Stimulated activated naive CD4-positive, alpha-beta T cell (primary cell): ENCODE measurements at regions not wholly inside any gene's neighbourhood (a gene's known extent, or its start where the extent isn't known, plus 50 kb on each side); places are given as distances from the start of the nearest gene placed in this dataset.
A peak's percentile ranks its signal among the peaks of the same experiment; 100 is the strongest.

Source experiments
- DNase-seq, 6 experiments: peaks; one replicate each; lab custom pipeline; 2025; lab: John Stamatoyannopoulos, UW

- DNase-seq, result no peak
Measured at GRCh38 chr3:193754719-193755118, 161.7 kb downstream of the OPA1 start.

DNA sequence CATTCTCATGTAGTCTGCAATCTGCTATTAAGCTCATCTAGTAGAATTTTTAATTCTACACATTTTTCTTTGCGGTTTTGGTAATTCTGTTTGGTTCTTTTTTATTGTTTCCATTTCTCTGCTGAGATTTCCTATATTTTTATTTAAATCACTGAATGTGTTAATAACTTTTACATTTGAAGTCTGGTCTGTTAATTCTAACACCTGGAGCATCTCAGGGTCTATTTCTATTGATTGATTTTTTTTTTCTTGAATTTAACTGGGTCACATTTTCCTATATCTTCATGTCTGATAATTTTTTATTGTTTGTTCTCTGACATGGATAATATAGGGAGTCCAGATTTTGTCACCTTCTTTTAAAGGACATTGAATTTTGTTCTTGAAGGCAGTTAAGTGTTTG lies 163.5 kb downstream of the OPA1 start:
- no peak for DNase-seq

DNA sequence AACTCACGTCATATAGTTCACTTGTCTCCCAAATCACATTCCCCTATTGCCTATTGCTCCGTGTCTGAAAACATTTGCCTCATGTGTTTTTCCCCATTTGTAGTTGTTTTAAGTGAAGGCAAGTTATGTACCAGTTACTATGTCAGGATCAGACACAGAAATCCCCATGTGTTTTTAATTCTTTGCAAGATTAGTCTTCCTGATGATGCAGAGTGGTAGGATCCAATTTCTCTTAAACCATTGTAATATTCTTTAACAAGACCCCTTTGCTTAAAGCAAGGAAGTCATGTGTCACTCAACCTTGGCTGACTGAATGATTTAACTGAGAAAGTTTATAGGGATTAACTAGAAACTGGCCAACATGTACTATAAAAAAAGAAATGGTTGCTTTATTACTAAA lies 164.4 kb downstream of the OPA1 start:
- DNase-seq, result no peak

DNA sequence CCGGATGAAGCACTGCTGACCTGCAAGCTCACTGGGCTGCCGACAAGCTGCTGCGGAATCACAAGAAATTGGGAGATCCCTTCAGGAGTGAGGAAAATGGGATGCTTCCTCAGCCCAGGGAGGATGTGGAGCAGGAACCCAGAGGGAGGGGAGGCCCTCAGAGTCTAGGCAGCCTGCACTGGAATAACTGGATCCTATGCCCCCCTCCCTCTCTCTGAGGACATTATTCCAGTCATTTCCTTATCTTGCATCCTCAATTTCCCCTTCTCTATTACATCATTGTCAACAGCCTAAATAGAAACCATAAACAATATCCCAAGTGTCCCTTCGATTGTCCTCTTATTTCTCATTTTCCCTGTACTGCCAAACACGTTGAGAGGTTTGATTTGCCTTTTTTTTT lies 169.0 kb downstream of the OPA1 start:
- no peak for DNase-seq

DNA sequence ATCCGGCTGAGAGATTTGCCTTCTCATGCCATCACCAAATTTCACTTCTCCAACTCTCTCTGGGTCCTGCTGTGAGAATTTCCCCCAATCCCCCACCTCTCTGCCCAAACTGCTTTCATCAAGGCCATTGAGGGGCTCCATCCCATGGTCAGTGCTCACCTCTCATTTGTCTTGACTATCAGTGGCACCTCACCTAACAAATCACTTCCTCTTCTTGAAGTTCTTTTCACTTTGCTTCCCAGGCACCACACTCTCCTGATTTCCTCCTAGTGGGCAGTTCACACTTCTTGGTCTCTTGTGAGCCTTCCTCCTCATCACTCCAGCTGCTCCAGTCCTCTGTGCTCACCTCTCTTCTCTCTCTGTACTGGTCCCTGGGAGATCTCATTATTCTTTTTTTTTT lies 169.6 kb downstream of the OPA1 start:
- no peak for DNase-seq

DNA sequence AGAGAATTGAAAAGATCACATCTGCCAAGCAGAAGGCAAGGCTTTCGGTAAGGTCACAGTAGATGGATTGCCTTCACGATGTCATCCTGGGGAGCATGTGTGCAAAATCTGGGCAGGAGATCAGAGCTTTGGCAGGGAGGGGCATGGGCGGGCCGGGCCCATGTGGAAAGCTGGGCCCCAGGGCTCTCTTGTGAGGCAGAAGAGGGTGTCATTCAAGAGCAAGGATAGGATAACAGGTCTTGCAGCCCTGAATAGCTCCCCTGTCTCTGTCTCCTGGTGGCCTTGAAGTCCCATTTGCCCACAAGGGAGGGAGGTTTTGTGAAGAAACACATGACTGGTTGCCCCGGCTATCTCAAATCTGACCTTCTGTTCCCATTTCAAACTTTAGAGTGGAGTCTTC lies 172.0 kb downstream of the OPA1 start:
- no peak for DNase-seq

DNA sequence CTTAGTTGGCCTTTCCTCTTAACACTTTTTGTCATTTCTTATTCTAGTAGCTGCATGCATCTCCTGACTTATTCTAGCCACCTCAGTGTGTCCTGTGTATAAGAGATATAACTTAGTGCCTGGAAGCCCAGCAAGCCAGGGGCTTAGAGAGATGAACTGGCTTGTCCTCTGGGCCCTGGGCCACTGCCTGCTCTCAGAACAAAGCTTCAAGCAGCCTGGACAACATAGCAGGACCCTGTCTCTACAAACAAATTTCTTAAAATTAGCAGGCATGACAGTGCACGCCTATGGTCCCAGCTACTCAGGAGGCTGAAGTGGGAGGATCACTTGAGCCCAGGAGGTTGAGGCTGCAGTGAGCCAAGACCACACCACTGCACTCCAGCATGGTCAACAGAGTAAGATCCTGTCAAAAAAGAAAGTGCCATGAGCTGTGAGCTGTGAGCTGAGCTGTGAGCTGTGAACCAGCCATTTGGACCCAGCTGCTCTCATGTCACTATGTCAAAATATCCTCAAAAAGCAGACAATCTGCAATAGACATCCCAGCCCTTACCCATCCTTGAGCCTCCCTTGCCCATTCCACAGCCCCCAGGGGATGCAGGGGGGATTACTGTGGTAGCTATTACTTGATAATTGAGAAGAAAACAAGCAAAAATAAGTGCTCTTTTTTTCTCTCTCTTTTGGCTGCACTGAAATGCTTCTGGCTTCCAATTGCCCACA lies 174.5 kb downstream of the OPA1 start:
- DNase-seq, result no peak

DNA sequence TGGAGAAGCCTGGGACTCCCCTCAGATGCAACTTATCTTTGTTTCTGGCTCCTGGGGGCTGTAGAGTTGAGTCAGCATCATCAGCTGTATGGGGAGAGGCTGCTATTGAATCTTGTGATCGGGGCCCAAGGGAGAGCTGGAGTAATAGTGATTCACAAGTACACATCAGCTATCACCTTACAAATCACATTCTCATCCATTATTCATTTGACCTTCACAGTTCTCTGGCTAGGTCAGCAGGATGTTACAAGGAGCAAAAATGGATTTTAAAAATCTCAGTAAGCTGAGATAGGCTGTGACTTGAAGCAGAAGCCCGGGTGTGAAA lies 175.0 kb downstream of the OPA1 start:
- DNase-seq, result no peak

- DNase-seq, result no peak
Measured at GRCh38 chr3:193769437-193769836, 176.4 kb downstream of the OPA1 start.

GRCh38 chr3:193771011-193771652 lies 178.1 kb downstream of the OPA1 start:
- DNase-seq, result no peak

- no peak for DNase-seq
Measured at GRCh38 chr3:193771653-193772421, 178.8 kb downstream of the OPA1 start.

DNA sequence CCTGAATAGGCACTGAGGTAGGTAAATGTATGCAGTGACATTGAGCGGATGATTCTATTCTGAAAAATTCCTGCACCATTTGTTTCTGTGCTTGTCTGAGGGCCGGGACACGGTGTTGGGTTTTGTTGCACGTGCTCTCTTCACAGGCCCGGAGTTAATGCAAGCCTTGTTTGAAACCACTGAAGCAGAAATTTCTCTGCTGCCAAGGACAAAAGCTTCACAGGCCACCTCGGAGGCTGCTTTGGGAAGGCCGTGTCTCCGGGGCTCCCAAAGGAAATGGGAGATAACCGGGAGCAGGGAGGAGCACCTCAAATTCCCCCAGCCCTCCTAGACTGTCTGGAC lies 179.4 kb downstream of the OPA1 start:
- DNase-seq, result no peak

GRCh38 chr3:193773266-193774220 lies 180.5 kb downstream of the OPA1 start:
- DNase-seq, result no peak

- DNase-seq, result no peak
Measured at GRCh38 chr3:193774272-193774915, 181.4 kb downstream of the OPA1 start.

GRCh38 chr3:193774916-193775285 lies 181.9 kb downstream of the OPA1 start:
- DNase-seq, result no peak

DNA sequence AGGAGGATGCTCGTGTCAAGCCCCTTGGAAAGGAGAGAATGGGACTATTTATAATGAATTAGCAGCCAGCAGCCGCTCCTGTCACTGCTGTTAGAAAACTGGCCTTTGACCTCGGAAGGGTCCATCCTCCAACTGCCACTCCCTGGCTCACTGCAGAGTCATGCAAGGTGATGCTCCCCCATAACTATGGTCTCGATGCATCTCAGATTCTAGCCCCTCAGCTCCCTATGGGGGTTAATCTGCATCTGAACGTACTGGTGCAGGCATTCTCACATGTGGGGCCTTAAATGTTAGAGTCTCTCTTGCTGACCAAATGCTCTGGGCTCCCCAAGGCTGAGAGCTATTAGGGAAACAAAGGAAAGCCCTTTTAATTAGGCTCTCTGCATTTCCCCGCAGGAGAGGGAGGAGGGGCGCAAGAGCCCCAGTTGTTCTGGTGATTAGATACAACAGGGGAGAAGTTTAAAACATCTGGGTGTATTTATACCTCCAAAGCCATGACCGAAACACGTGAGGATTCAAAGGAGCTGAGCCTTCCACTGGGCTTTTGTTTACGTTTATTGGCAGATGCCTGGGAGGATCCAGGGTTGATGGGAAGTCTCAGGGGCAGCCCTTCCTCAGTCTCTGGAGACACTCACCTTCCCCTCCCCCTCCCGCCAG lies 182.5 kb downstream of the OPA1 start:
- DNase-seq, result no peak

- peak in 2 of 6 experiments; percentile 10 to 13 for DNase-seq
Measured at GRCh38 chr3:193776626-193777358, 183.8 kb downstream of the OPA1 start.

GRCh38 chr3:193777524-193777923 lies 184.5 kb downstream of the OPA1 start:
- no peak for DNase-seq

DNA sequence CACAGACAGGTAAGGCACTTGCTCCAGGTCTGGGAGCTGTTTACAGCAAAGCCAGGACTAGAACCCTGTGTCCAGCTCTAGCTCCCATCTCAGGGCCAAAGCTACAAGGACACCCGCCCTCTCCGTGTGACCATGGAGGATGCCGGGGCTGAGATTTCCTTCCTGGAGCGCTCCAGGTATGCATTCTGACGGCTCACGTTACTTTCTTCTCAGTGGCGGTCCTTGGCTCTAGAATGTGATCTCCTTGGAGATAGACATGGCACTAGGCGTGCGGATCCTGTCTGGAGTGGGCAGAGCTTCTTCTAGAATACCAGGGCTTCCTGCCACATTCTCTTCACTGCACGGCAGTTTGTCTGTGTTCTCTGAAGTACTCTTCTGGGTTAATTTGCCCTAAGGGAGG lies 185.7 kb downstream of the OPA1 start:
- DNase-seq, result no peak

GRCh38 chr3:193779933-193780332 lies 186.9 kb downstream of the OPA1 start:
- DNase-seq, result no peak

GRCh38 chr3:193780397-193780796 lies 187.4 kb downstream of the OPA1 start:
- DNase-seq, result no peak
